HS-5 (cell line): ENCODE measurements at regions not wholly inside any gene's neighbourhood (a gene's known extent, or its start where the extent isn't known, plus 50 kb on each side); places are given as distances from the start of the nearest gene placed in this dataset.

Source experiments
- DNase-seq: peaks from one replicate; pipeline ENCODE4 v3.0.0-alpha.2; 2012; ENCODE audit warnings: low read depth

DNA sequence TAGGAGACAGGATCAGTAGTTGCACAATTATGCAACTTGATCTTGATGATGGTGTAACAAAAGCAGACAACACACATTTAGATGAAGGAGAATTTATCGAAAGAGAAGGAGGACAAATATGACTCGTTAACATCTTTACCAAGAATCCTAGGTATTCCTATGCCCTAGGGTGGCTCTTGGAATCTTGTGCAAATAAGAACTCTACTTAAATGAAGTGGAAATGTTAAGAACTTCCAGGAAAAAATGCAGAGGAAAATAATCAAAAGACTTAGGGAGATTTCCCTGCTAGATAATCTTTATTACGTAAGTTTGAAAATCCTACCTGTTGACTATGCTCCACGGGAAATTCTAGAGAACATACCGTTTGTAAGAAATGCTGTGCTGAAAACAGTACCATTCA lies 485.4 kb downstream of the POM121L12 start:
- no peak for DNase-seq

DNA sequence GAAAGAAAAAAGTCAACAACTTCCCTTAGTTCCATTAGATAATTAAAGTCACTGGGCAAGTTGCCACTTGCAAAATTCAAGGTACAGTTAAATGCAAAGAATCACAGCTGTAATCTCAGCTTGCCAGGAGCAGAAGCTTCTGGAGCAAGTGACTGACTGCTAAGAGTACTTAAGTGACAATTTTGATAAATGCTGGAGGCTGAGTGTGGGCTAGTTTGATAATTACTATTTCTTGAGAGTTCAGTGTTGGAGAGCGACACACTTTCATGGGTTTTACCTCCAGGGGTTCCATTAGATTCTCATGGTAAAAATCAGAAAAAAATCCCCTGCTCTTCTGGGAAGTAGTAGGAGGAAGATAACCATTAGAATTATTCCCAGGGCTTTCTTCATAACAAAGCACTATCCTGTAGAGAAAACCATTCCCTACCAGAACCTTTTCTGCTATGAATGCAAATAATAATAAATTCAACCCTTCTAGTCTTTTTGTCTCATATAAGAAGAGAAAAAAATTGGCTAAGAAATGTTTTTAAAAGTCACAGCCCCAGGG lies 486.3 kb downstream of the POM121L12 start:
- no peak for DNase-seq

DNA sequence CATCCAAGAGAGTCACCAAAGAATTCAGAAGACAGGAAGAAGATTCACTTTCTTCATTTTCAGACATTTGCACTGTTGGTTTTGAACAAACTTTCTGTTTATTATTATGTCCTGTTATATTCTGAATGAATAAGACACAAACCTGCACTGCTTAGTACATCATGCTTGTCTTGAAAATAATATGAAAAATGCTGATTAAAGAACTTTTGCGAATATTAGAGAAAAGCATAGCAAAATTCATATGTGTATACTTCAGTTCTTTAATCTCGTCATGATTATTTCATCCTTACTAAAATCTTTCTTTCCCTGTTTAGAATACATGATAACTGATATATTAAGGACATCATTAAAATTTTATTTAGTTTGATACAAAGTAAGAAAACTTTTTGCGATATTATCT lies 504.1 kb downstream of the POM121L12 start:
- DNase-seq, result no peak

GRCh38 chr7:53541475-53541874 lies 506.0 kb downstream of the POM121L12 start:
- no peak for DNase-seq

- DNase-seq, result no peak
Observed at GRCh38 chr7:53542157-53542556, 506.7 kb downstream of the POM121L12 start.
